Spleen (tissue), 11 donors: ENCODE measurements at regions not wholly inside any gene's neighbourhood (a gene's known extent, or its start where the extent isn't known, plus 50 kb on each side); places are given as distances from the start of the nearest gene placed in this dataset.

Experiments used
- DNase-seq: peaks from one replicate; pipeline ENCODE4 v3.0.0-alpha.2; 2020
- H3K27ac ChIP-seq, 8 donors: fragments of 200-600 bp; sonication (generic) in 7 of 8; 1 replicate in 4 of 8; 2 replicates in 4 of 8; pipeline versions ENCODE4 v1.5.0 to v1.8.0; 2016 to 2021; ENCODE audit warnings: inconsistent platforms in 4 of 8, mild to moderate bottlenecking in 4 of 8, moderate library complexity in 1 of 8
- H3K27me3 ChIP-seq, 7 donors: fragments of 200-600 bp; sonication (generic) in 6 of 7; replicated peaks in 1 of 7; 1 replicate in 4 of 7; 2 replicates in 3 of 7; pipeline versions ENCODE4 v1.5.0 to v1.8.0; 2016 to 2021; ENCODE audit warnings: inconsistent platforms in 3 of 7, mild to moderate bottlenecking in 1 of 7
- H3K36me3 ChIP-seq, 6 donors: fragments of 200-600 bp; sonication (generic) in 5 of 6; 1 replicate in 4 of 6; 2 replicates in 2 of 6; pipeline versions ENCODE4 v1.5.0 to v1.8.0; 2016 to 2021; ENCODE audit warnings: inconsistent platforms in 2 of 6
- H3K4me1 ChIP-seq, 6 donors: fragments of 200-600 bp; sonication (generic) in 5 of 6; 1 replicate in 3 of 6; 2 replicates in 3 of 6; pipeline versions ENCODE4 v1.5.0 to v1.8.0; 2016 to 2021; ENCODE audit warnings: inconsistent platforms in 3 of 6
- H3K4me3 ChIP-seq, 8 donors: fragments of 200-600 bp; sonication (generic) in 7 of 8; 1 replicate in 4 of 8; 2 replicates in 4 of 8; pipeline versions ENCODE4 v1.5.0 to v1.8.0; 2016 to 2021; ENCODE audit warnings: inconsistent platforms in 4 of 8, mild to moderate bottlenecking in 4 of 8, moderate library complexity in 2 of 8
- H3K9me3 ChIP-seq, 8 donors: fragments of 200-600 bp; sonication (generic) in 7 of 8; 1 replicate in 4 of 8; 2 replicates in 4 of 8; pipeline versions ENCODE4 v1.5.0 to v1.8.0; 2016 to 2021; ENCODE audit warnings: inconsistent platforms in 4 of 8
- POLR2A ChIP-seq, 3 donors: fragments of 450-650 bp; IDR thresholded peaks; one replicate each; pipeline ENCODE4 v1.5.1; 2017; ENCODE audit warnings: antibody characterized with exemption in 3 of 3, mild to moderate bottlenecking in 1 of 3
- POLR2AphosphoS5 ChIP-seq, 3 donors: sonication (generic); formaldehyde crosslinking; IDR thresholded peaks; one replicate each; pipeline ENCODE4 v1.5.1; 2017; ENCODE audit warnings: antibody characterized with exemption in 3 of 3
- WGBS, 5 donors: extraction: QIAGEN DNeasy Blood & Tissue Kit in 3 of 5; methylation state at CpG; one replicate each; pipeline versions ENCODE4 v1.1.5 to v1.1.7; 2013 to 2018; 5-methylcytosine and 5-hydroxymethylcytosine counted together
- intact Hi-C: fragments of 100-400 bp; cut with DNase I; formaldehyde crosslinking; loops from one replicate; pipeline ENCODE4 v1.15.0; 2023; ENCODE audit warnings: low total_unique reads
- TF ChIP-seq, protein P1 (sequence below), 11 experiments: fragments of 200-600 bp in 7 of 11; fragments of 450-650 bp in 4 of 11; sonication (generic) in 4 of 11; IDR thresholded peaks in 8 of 11; conservative IDR thresholded peaks in 3 of 11; 1 replicate in 7 of 11; 2 replicates in 4 of 11; pipeline versions ENCODE4 v1.4.0 to v1.8.0; 2016 to 2021; ENCODE audit warnings: antibody characterized with exemption in 11 of 11, inconsistent platforms in 4 of 11, mild to moderate bottlenecking in 1 of 11
- donor health status: healthy with polysubstance abuse.
- donor health status: DM: no; HTN: no; CAD: no; lungs with moderate emphysema.
- donor health status: DM: no; HTN: no; CAD: no.
- donor health status: Bipolar disorder and iron deficiency.
- donor health status: healthy.
- donor health status: DM: no; HTN: no; CAD: no.
- donor health status: DM: yes; HTN: yes; CAD: no.

DNA sequence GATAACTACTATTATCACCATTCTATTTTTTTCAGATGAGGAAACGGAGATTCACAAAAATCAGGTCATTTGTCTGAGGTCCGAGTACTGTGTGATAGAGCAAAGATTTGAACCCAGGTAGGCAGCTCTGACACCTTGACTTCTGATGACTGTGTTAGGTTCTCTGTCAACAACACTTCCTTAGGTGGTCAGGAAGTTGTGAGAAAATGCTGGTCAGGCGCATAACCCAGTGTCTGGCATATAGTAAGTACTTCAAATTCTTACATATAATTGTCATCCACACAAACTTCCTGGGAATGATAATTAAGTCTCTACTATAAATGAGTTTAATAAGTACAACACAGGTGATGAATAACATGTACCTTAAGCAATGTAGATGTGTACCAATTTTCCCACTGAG is 381.5 kb downstream of the NEBL start:
- H3K27ac ChIP-seq = no peak overlapping the region
- TF ChIP-seq POLR2A (IDR thresholded peaks at IDR 0.05) = no peak
- TF ChIP-seq POLR2AphosphoS5 (IDR thresholded peaks at IDR 0.05) = no peak
- TF ChIP-seq, protein P1, sequence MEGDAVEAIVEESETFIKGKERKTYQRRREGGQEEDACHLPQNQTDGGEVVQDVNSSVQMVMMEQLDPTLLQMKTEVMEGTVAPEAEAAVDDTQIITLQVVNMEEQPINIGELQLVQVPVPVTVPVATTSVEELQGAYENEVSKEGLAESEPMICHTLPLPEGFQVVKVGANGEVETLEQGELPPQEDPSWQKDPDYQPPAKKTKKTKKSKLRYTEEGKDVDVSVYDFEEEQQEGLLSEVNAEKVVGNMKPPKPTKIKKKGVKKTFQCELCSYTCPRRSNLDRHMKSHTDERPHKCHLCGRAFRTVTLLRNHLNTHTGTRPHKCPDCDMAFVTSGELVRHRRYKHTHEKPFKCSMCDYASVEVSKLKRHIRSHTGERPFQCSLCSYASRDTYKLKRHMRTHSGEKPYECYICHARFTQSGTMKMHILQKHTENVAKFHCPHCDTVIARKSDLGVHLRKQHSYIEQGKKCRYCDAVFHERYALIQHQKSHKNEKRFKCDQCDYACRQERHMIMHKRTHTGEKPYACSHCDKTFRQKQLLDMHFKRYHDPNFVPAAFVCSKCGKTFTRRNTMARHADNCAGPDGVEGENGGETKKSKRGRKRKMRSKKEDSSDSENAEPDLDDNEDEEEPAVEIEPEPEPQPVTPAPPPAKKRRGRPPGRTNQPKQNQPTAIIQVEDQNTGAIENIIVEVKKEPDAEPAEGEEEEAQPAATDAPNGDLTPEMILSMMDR (IDR thresholded peaks at IDR 0.05 in 8 of 11, conservative IDR thresholded peaks at IDR 0.05 in 3 of 11) = no peak
- no peaks in the 10 kb centered on the region for H3K27me3 ChIP-seq
- intact Hi-C loops = no loop called here
- H3K9me3 ChIP-seq = peaks cover 0 to 4% (median 0%) of the 10 kb centered on the region in 8 donors
- no peak overlapping the region for H3K4me3 ChIP-seq
- H3K4me1 ChIP-seq = no peaks in the 10 kb centered on the region
- 73 to 92% (median 85%) methylated on average over 3 of the region's 3 CpGs for WGBS, 5 donors
- H3K36me3 ChIP-seq = no peaks in the 10 kb centered on the region
- no peak for DNase-seq

GRCh38 chr10:20512631-20513030 is 384.5 kb downstream of the NEBL start:
- DNase-seq = no peak
- no peak for TF ChIP-seq POLR2AphosphoS5 (IDR thresholded peaks at IDR 0.05)
- TF ChIP-seq POLR2A (IDR thresholded peaks at IDR 0.05) = no peak
- TF ChIP-seq, protein P1 (IDR thresholded peaks at IDR 0.05 in 8 of 11, conservative IDR thresholded peaks at IDR 0.05 in 3 of 11) = no peak
- no peak overlapping the region for H3K27ac ChIP-seq
- intact Hi-C loops = no loop called here
- H3K9me3 ChIP-seq = peaks cover 0 to 5% (median 0%) of the 10 kb centered on the region in 8 donors
- no peak overlapping the region for H3K4me3 ChIP-seq
- 78 to 91% (median 81%) methylated on average over 8 of the region's 8 CpGs for WGBS, 5 donors
- no peaks in the 10 kb centered on the region for H3K4me1 ChIP-seq
- no peaks in the 10 kb centered on the region for H3K27me3 ChIP-seq
- no peaks in the 10 kb centered on the region for H3K36me3 ChIP-seq

- intact Hi-C loops = no loop called here
These were observed 388.2 kb downstream of the NEBL start for GRCh38 chr10:20508921-20509320.

DNA sequence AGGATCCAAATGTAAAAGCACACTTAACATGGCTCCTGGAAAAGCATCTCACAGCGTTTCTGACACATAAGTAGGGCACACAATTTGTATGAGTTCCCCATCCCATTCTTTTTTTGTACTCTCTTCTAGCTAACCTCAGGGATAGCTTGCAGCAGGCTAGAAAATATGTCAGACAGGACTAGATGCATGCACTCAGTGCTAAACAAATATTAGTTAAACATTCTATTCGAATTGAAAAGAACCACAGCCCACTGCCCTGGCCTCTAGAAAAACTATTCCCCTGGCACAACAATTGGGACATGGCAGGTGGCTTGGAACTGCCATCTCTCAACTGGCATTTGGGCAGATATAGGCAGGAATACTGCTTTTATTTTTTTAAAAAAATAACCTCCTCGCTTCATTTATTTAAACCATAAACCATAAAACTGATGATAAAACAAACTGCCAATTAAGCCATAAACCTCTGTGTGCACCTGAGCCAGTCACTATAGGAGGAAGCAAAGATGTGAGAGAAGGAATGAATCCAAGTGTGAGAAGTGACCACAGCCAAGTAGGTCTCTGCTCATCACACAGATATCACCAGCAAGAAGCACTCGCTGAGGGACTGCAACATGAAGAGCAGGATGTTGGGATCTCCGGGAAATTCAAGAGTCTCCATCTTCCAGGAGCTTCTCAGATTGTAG is 394.1 kb downstream of the NEBL start:
- H3K4me1 ChIP-seq = no peaks in the 10 kb centered on the region
- DNase-seq = no peak
- H3K27me3 ChIP-seq = no peaks in the 10 kb centered on the region
- H3K4me3 ChIP-seq = no peak overlapping the region
- TF ChIP-seq POLR2A (IDR thresholded peaks at IDR 0.05) (no peak), POLR2AphosphoS5 (IDR thresholded peaks at IDR 0.05) (no peak)
- TF ChIP-seq, protein P1 (IDR thresholded peaks at IDR 0.05 in 8 of 11, conservative IDR thresholded peaks at IDR 0.05 in 3 of 11) = no peak
- no peak overlapping the region for H3K27ac ChIP-seq
- intact Hi-C loops = no loop called here
- 71 to 90% (median 77%) methylated on average over 5 of the region's 5 CpGs for WGBS, 5 donors
- no peaks in the 10 kb centered on the region for H3K36me3 ChIP-seq
- peaks cover 0 to 7% (median 0%) of the 10 kb centered on the region in 8 donors for H3K9me3 ChIP-seq

More at GRCh38 chr10:20508921-20509320, 388.2 kb downstream of the NEBL start:
- Histone ChIP-seq H3K9me3 (peaks cover 0 to 7% (median 0%) of the 10 kb centered on the region in 8 donors), H3K27me3 (no peaks in the 10 kb centered on the region), H3K4me3 (no peak overlapping the region), H3K27ac (no peak overlapping the region), H3K4me1 (no peaks in the 10 kb centered on the region), H3K36me3 (no peaks in the 10 kb centered on the region)
- TF ChIP-seq POLR2AphosphoS5 (IDR thresholded peaks at IDR 0.05) (no peak), POLR2A (IDR thresholded peaks at IDR 0.05) (no peak)
- TF ChIP-seq, protein P1 (IDR thresholded peaks at IDR 0.05 in 8 of 11, conservative IDR thresholded peaks at IDR 0.05 in 3 of 11) = no peak
- DNase-seq = no peak
